Fibroblast of skin of abdomen (primary cell): ENCODE measurements at regions not wholly inside any gene's neighbourhood (a gene's known extent, or its start where the extent isn't known, plus 50 kb on each side); places are given as distances from the start of the nearest gene placed in this dataset.
A peak's percentile ranks its signal among the peaks of the same experiment; 100 is the strongest.

ENCODE experiments used
- DNase-seq: peaks from one replicate; pipeline ENCODE4 v3.0.0-alpha.2; 2013

- DNase-seq = no peak
Measured at GRCh38 chr21:19256934-19257660, 853.5 kb upstream of the TMPRSS15 start.

GRCh38 chr21:19261731-19262376, 858.3 kb upstream of the TMPRSS15 start:
- no peak for DNase-seq

- no peak for DNase-seq
Measured at GRCh38 chr21:19266636-19267035, 863.1 kb upstream of the TMPRSS15 start.

- no peak for DNase-seq
Measured at GRCh38 chr21:19268686-19269085, 865.1 kb upstream of the TMPRSS15 start.

- no peak for DNase-seq
Measured at GRCh38 chr21:19275065-19275464, 871.5 kb upstream of the TMPRSS15 start.

GRCh38 chr21:19276665-19277064, 873.1 kb upstream of the TMPRSS15 start:
- no peak for DNase-seq

GRCh38 chr21:19286876-19287275, 883.3 kb upstream of the TMPRSS15 start:
- no peak for DNase-seq

GRCh38 chr21:19290328-19290727, 886.7 kb upstream of the TMPRSS15 start:
- DNase-seq = no peak

GRCh38 chr21:19320291-19320690, 916.7 kb upstream of the TMPRSS15 start:
- DNase-seq = no peak

GRCh38 chr21:19321688-19322087, 918.1 kb upstream of the TMPRSS15 start:
- no peak for DNase-seq

GRCh38 chr21:19322360-19322759, 918.8 kb upstream of the TMPRSS15 start:
- DNase-seq = peak; percentile 0

GRCh38 chr21:19326531-19327319, 923.1 kb upstream of the TMPRSS15 start:
- no peak for DNase-seq

- DNase-seq = no peak
Measured at GRCh38 chr21:19328954-19329353, 925.4 kb upstream of the TMPRSS15 start.

- DNase-seq = no peak
Measured at GRCh38 chr21:19340303-19340702, 936.7 kb upstream of the TMPRSS15 start.

GRCh38 chr21:19340954-19341353, 937.4 kb upstream of the TMPRSS15 start:
- no peak for DNase-seq

GRCh38 chr21:19343711-19344110, 940.1 kb upstream of the TMPRSS15 start:
- no peak for DNase-seq

- DNase-seq = no peak
Measured at GRCh38 chr21:19350286-19350685, 946.7 kb upstream of the TMPRSS15 start.

GRCh38 chr21:19353256-19353655, 949.7 kb upstream of the TMPRSS15 start:
- DNase-seq = no peak

GRCh38 chr21:19368944-19369343, 965.4 kb upstream of the TMPRSS15 start:
- DNase-seq = no peak

- no peak for DNase-seq
Measured at GRCh38 chr21:19392390-19392789, 988.8 kb upstream of the TMPRSS15 start.

GRCh38 chr21:19400223-19400770, 996.7 kb upstream of the TMPRSS15 start:
- no peak for DNase-seq

GRCh38 chr21:19402870-19403269, 999.3 kb upstream of the TMPRSS15 start:
- no peak for DNase-seq

GRCh38 chr21:19405326-19405725, 1001.7 kb upstream of the TMPRSS15 start:
- no peak for DNase-seq
